H1 (cell line): ENCODE measurements at regions not wholly inside any gene's neighbourhood (a gene's known extent, or its start where the extent isn't known, plus 50 kb on each side); places are given as distances from the start of the nearest gene placed in this dataset.

ENCODE experiments used
- CTCF ChIP-seq, 3 experiments: IDR thresholded peaks; 1 replicate in 2 of 3; 2 replicates in 1 of 3; pipeline versions ENCODE4 v1.5.1 to v1.6.1; 2011; ENCODE audit warnings: low read length in 3 of 3, mild to moderate bottlenecking in 3 of 3, inconsistent platforms in 2 of 3, low read depth in 1 of 3, moderate library complexity in 1 of 3; ENCODE audit not compliant: insufficient read depth in 1 of 3; ENCODE audit errors: control extremely low read depth in 1 of 3
- POLR2A ChIP-seq, 2 experiments: IDR thresholded peaks; 1 replicate in 1 of 2; 2 replicates in 1 of 2; pipeline ENCODE4 v1.6.1; 2011; ENCODE audit warnings: low read depth in 2 of 2, low read length in 2 of 2, mild to moderate bottlenecking in 2 of 2; ENCODE audit errors: control extremely low read depth in 1 of 2
- SP2 ChIP-seq: IDR thresholded peaks from 2 replicates; pipeline ENCODE4 v1.6.1; 2012; ENCODE audit warnings: mild to moderate bottlenecking, low read length, inconsistent platforms

DNA sequence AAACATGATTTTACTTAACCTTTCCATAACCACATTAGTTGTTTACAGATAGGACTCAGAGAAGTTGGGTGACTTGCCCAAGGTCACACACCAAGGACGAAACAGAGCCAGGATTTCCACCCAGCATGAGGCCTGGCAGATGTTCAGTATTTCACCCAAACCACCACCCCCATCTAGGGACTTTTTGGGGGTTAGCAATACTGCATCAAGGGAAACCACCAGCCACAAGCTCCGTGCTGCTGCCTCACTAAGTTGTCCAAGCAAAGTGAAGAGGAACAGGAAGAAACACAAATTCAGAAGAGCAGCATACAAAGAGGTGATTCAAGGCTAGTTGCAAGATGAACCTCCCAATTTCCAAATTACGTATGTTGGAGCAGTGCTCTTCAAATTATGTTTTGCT, 219.6 kb upstream of the RORB start:
- no peak for TF ChIP-seq CTCF (IDR thresholded peaks at IDR 0.05; ENCODE audit: control extremely low read depth in 1 of 3, insufficient read depth in 1 of 3, low read depth in 1 of 3, low read length in 3 of 3)
- no peak for TF ChIP-seq POLR2A (IDR thresholded peaks at IDR 0.05; ENCODE audit: control extremely low read depth in 1 of 2, low read depth in 2 of 2, low read length in 2 of 2)
- no peak for TF ChIP-seq SP2
